Mesenchymal stem cell (in vitro differentiated cells and primary cell): ENCODE measurements at regions not wholly inside any gene's neighbourhood (a gene's known extent, or its start where the extent isn't known, plus 50 kb on each side); places are given as distances from the start of the nearest gene placed in this dataset.

Experiments
- DNase-seq: peaks from one replicate; pipeline ENCODE4 v3.0.0-alpha.2; 2013
- H2AFZ ChIP-seq: one replicate; pipeline ENCODE4 v1.6.1; 2013; ENCODE audit warnings: low read depth, mild to moderate bottlenecking, control low read depth, inconsistent platforms, low read length, moderate library complexity
- H2AK5ac ChIP-seq: 2 replicates; pipeline ENCODE4 v1.6.1; 2013; ENCODE audit warnings: low read length, moderate library complexity, mild to moderate bottlenecking, inconsistent platforms; ENCODE audit not compliant: severe bottlenecking
- H2BK120ac ChIP-seq: one replicate; pipeline ENCODE4 v1.6.1; 2013; ENCODE audit warnings: low read depth, mild to moderate bottlenecking, inconsistent platforms, low read length, moderate library complexity
- H2BK12ac ChIP-seq, 2 experiments: one replicate each; pipeline ENCODE4 v1.6.1; 2013; ENCODE audit warnings: inconsistent platforms in 2 of 2, low read length in 2 of 2, mild to moderate bottlenecking in 2 of 2, moderate library complexity in 2 of 2, control low read depth in 1 of 2
- H2BK15ac ChIP-seq: one replicate; pipeline ENCODE4 v1.6.1; 2013; ENCODE audit warnings: mild to moderate bottlenecking, low read depth, inconsistent platforms; ENCODE audit not compliant: poor library complexity, severe bottlenecking
- H2BK5ac ChIP-seq: 2 replicates; pipeline ENCODE4 v1.6.1; 2013; ENCODE audit warnings: low read depth, mild to moderate bottlenecking, low read length, control low read depth, inconsistent platforms; ENCODE audit not compliant: poor library complexity, severe bottlenecking
- H3K14ac ChIP-seq, 2 experiments: one replicate each; pipeline ENCODE4 v1.6.1; 2013; ENCODE audit warnings: inconsistent platforms in 2 of 2, low read length in 2 of 2, control low read depth in 1 of 2, mild to moderate bottlenecking in 1 of 2, moderate library complexity in 1 of 2
- H3K18ac ChIP-seq, 2 experiments: one replicate each; pipeline ENCODE4 v1.6.1; 2013; ENCODE audit warnings: inconsistent platforms in 2 of 2, low read length in 2 of 2, control low read depth in 1 of 2, low read depth in 1 of 2, mild to moderate bottlenecking in 1 of 2
- H3K23ac ChIP-seq, 2 experiments: one replicate each; pipeline ENCODE4 v1.6.1; 2013; ENCODE audit warnings: inconsistent platforms in 2 of 2, low read length in 2 of 2, mild to moderate bottlenecking in 2 of 2, moderate library complexity in 2 of 2, control low read depth in 1 of 2
- H3K27ac ChIP-seq: 2 replicates; pipeline ENCODE4 v1.5.1; 2013; ENCODE audit warnings: mild to moderate bottlenecking, moderate library complexity, low read length, control low read depth, inconsistent platforms; ENCODE audit not compliant: poor library complexity, severe bottlenecking
- H3K27me3 ChIP-seq, 2 experiments: 2 replicates each; pipeline versions ENCODE4 v1.6.1 to v1.7.0; 2013; ENCODE audit warnings: low read length in 2 of 2, mild to moderate bottlenecking in 2 of 2, moderate library complexity in 2 of 2, control low read depth in 1 of 2, inconsistent platforms in 1 of 2; ENCODE audit not compliant: control insufficient read depth in 1 of 2, insufficient read depth in 1 of 2
- H3K36me3 ChIP-seq, 2 experiments: 2 replicates each; pipeline versions ENCODE4 v1.6.1 to v1.7.0; 2013; ENCODE audit warnings: low read length in 2 of 2, control low read depth in 1 of 2, inconsistent platforms in 1 of 2, low read depth in 1 of 2, mild to moderate bottlenecking in 1 of 2; ENCODE audit not compliant: insufficient read depth in 2 of 2, control insufficient read depth in 1 of 2
- H3K4ac ChIP-seq, 2 experiments: one replicate each; pipeline ENCODE4 v1.6.1; 2013; ENCODE audit warnings: inconsistent platforms in 2 of 2, low read length in 2 of 2, mild to moderate bottlenecking in 2 of 2, moderate library complexity in 2 of 2, control low read depth in 1 of 2, low read depth in 1 of 2
- H3K4me1 ChIP-seq: 2 replicates; pipeline ENCODE4 v1.6.1; 2013; ENCODE audit warnings: low read depth, low read length, control low read depth; ENCODE audit not compliant: control insufficient read depth, insufficient read depth
- H3K4me2 ChIP-seq: 2 replicates; pipeline ENCODE4 v1.6.1; 2013; ENCODE audit warnings: low read length, mild to moderate bottlenecking, inconsistent platforms; ENCODE audit not compliant: poor library complexity, severe bottlenecking
- H3K4me3 ChIP-seq, 2 experiments: 2 replicates each; pipeline versions ENCODE4 v1.5.1 to v1.7.0; 2013; ENCODE audit warnings: low read length in 2 of 2, mild to moderate bottlenecking in 2 of 2, control low read depth in 1 of 2, low read depth in 1 of 2; ENCODE audit not compliant: insufficient read depth in 1 of 2
- H3K79me1 ChIP-seq: replicated peaks from 2 replicates; pipeline ENCODE4 v1.6.1; 2013; ENCODE audit warnings: mild to moderate bottlenecking, control low read depth, low read length, inconsistent platforms; ENCODE audit not compliant: poor library complexity, severe bottlenecking
- H3K9ac ChIP-seq: 2 replicates; pipeline ENCODE4 v1.7.0; 2013; ENCODE audit warnings: mild to moderate bottlenecking, low read length, moderate library complexity
- H3K9me3 ChIP-seq: 2 replicates; pipeline ENCODE4 v1.7.0; 2013; ENCODE audit warnings: mild to moderate bottlenecking, low read length; ENCODE audit not compliant: control insufficient read depth
- H4K8ac ChIP-seq: one replicate; pipeline ENCODE4 v1.6.1; 2013; ENCODE audit warnings: inconsistent platforms, mild to moderate bottlenecking, low read length, moderate library complexity
- H4K91ac ChIP-seq: one replicate; pipeline ENCODE4 v1.6.1; 2013; ENCODE audit warnings: mild to moderate bottlenecking, low read length, inconsistent platforms
- WGBS: methylation state at CpG from one replicate; pipeline ENCODE4 v1.1.7; 2013; ENCODE audit warnings: mixed read lengths; 5-methylcytosine and 5-hydroxymethylcytosine counted together

- Histone ChIP-seq H2BK12ac (no peak overlapping the region), H3K79me1 (no peaks in the 10 kb centered on the region), H3K27me3 (no peaks in the 10 kb centered on the region), H4K8ac (no peak overlapping the region), H3K9ac (no peak overlapping the region), H3K4me3 (no peak overlapping the region), H3K4ac (no peak overlapping the region), H3K14ac (no peak overlapping the region), H4K91ac (no peak overlapping the region), H3K27ac (no peak overlapping the region), H2BK5ac (no peak overlapping the region), H3K18ac (no peak overlapping the region), H3K4me2 (no peak overlapping the region), H3K9me3 (no peaks in the 10 kb centered on the region), H3K23ac (no peak overlapping the region), H2BK15ac (no peak overlapping the region), H2AK5ac (no peak overlapping the region), H3K36me3 (no peaks in the 10 kb centered on the region), H2BK120ac (no peak overlapping the region), H3K4me1 (no peaks in the 10 kb centered on the region), H2AFZ (no peak overlapping the region)
- DNase-seq: no peak
- 86% methylated on average over 2 of the region's 2 CpGs for WGBS
Measured at GRCh38 chr11:121754598-121754997, 301.8 kb upstream of the SORL1-AS1 start.

- H2BK5ac ChIP-seq: no peak overlapping the region
- H3K9ac ChIP-seq: no peak overlapping the region
- no peak overlapping the region for H3K14ac ChIP-seq
- H4K91ac ChIP-seq: no peak overlapping the region
- no peak overlapping the region for H2AFZ ChIP-seq
- no peak for DNase-seq
- 75% methylated on average over 3 of the region's 3 CpGs for WGBS
- no peak overlapping the region for H3K4me2 ChIP-seq
- H3K4me1 ChIP-seq: no peaks in the 10 kb centered on the region
- no peaks in the 10 kb centered on the region for H3K36me3 ChIP-seq
- no peak overlapping the region for H2BK12ac ChIP-seq
- H3K4me3 ChIP-seq: no peak overlapping the region
- no peak overlapping the region for H2AK5ac ChIP-seq
- H3K18ac ChIP-seq: no peak overlapping the region
- no peak overlapping the region for H3K4ac ChIP-seq
- no peak overlapping the region for H3K23ac ChIP-seq
- H4K8ac ChIP-seq: no peak overlapping the region
- H3K9me3 ChIP-seq: no peaks in the 10 kb centered on the region
- no peak overlapping the region for H2BK15ac ChIP-seq
- H2BK120ac ChIP-seq: no peak overlapping the region
- no peak overlapping the region for H3K27ac ChIP-seq
- H3K79me1 ChIP-seq: no peaks in the 10 kb centered on the region
- no peaks in the 10 kb centered on the region for H3K27me3 ChIP-seq
Measured at GRCh38 chr11:121749691-121750090, 296.9 kb upstream of the SORL1-AS1 start.

GRCh38 chr11:121748068-121748467 lies 295.3 kb upstream of the SORL1-AS1 start:
- no peak for DNase-seq
- 71% methylated on average over 1 of the region's 1 CpG for WGBS
- H3K27me3 ChIP-seq: no peaks in the 10 kb centered on the region
- no peak overlapping the region for H2BK12ac ChIP-seq
- H3K9ac ChIP-seq: no peak overlapping the region
- H2BK15ac ChIP-seq: no peak overlapping the region
- no peak overlapping the region for H3K4ac ChIP-seq
- H3K14ac ChIP-seq: no peak overlapping the region
- no peak overlapping the region for H4K91ac ChIP-seq
- no peak overlapping the region for H4K8ac ChIP-seq
- H2BK5ac ChIP-seq: no peak overlapping the region
- no peak overlapping the region for H3K18ac ChIP-seq
- no peak overlapping the region for H3K4me3 ChIP-seq
- H3K27ac ChIP-seq: no peak overlapping the region
- H2BK120ac ChIP-seq: no peak overlapping the region
- H3K36me3 ChIP-seq: no peaks in the 10 kb centered on the region
- peaks cover 8% of the 10 kb centered on the region for H3K9me3 ChIP-seq
- H3K79me1 ChIP-seq: no peaks in the 10 kb centered on the region
- H3K4me2 ChIP-seq: no peak overlapping the region
- no peak overlapping the region for H3K23ac ChIP-seq
- no peak overlapping the region for H2AK5ac ChIP-seq
- H2AFZ ChIP-seq: no peak overlapping the region
- no peaks in the 10 kb centered on the region for H3K4me1 ChIP-seq

- Histone ChIP-seq H3K23ac (no peak overlapping the region), H3K18ac (no peak overlapping the region), H2BK15ac (no peak overlapping the region), H2AK5ac (no peak overlapping the region), H4K8ac (no peak overlapping the region), H3K9me3 (peaks cover 8% of the 10 kb centered on the region), H3K14ac (no peak overlapping the region), H3K36me3 (no peaks in the 10 kb centered on the region), H3K4ac (no peak overlapping the region), H3K4me2 (no peak overlapping the region), H2BK12ac (no peak overlapping the region), H4K91ac (no peak overlapping the region), H2AFZ (no peak overlapping the region), H3K9ac (no peak overlapping the region), H2BK120ac (no peak overlapping the region), H3K27ac (no peak overlapping the region), H3K27me3 (no peaks in the 10 kb centered on the region), H3K79me1 (no peaks in the 10 kb centered on the region), H2BK5ac (no peak overlapping the region), H3K4me3 (no peak overlapping the region), H3K4me1 (no peaks in the 10 kb centered on the region)
- no peak for DNase-seq
- no CpG with 5 or more reads among the region's 1 CpG for WGBS
Measured at GRCh38 chr11:121743285-121743684, 290.5 kb upstream of the SORL1-AS1 start.
